ENCODE measurements at regions not wholly inside any gene's neighbourhood (a gene's known extent, or its start where the extent isn't known, plus 50 kb on each side); places are given as distances from the start of the nearest gene placed in this dataset.

DNA sequence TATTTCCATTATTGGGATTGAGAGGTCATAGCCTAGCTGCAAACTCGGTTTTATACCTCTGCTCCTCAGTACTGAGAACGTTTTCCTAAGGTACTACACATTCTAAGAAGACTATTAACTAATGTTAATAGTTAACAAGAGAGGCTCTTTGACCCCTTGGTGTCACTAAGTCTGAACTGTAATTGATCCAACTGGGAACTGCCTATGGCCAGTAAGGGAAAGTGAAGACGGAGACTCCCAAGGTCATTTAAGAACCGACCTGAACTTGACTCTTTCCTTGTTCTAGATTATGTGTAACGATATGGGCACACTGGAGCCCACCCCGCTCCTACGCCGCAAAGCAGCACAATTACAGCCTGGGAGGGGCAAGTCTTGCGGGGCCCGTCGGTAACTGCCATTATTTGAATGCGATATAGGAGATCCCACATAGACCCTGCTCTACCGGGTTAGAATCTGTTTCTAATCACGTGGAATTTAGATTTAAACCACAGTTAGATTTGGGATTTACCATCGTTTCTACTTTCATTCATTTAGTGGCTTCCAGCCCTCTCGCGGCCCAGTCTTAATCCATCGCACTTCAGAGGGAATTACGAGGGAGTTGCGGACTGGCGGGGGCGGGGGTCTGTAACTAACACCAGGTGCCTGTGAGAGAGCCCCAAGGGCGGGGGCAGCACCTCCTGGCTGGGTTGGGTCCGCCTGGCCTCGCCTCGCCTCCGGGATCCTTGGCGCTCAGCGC is 84.1 kb upstream of the EPB41L3 start:
- TF ChIP-seq MYC (IDR thresholded peaks at IDR 0.05; ENCODE audit: low read depth, low read length) = no peak
- TF ChIP-seq, protein P1, sequence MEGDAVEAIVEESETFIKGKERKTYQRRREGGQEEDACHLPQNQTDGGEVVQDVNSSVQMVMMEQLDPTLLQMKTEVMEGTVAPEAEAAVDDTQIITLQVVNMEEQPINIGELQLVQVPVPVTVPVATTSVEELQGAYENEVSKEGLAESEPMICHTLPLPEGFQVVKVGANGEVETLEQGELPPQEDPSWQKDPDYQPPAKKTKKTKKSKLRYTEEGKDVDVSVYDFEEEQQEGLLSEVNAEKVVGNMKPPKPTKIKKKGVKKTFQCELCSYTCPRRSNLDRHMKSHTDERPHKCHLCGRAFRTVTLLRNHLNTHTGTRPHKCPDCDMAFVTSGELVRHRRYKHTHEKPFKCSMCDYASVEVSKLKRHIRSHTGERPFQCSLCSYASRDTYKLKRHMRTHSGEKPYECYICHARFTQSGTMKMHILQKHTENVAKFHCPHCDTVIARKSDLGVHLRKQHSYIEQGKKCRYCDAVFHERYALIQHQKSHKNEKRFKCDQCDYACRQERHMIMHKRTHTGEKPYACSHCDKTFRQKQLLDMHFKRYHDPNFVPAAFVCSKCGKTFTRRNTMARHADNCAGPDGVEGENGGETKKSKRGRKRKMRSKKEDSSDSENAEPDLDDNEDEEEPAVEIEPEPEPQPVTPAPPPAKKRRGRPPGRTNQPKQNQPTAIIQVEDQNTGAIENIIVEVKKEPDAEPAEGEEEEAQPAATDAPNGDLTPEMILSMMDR (IDR thresholded peaks at IDR 0.05; ENCODE audit: low read depth, low read length) = no peak
- no peak for TF ChIP-seq POLR2A (IDR thresholded peaks at IDR 0.05; ENCODE audit: extremely low read depth, insufficient read length)
- TF ChIP-seq, protein P2, sequence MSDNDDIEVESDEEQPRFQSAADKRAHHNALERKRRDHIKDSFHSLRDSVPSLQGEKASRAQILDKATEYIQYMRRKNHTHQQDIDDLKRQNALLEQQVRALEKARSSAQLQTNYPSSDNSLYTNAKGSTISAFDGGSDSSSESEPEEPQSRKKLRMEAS (IDR thresholded peaks at IDR 0.05; ENCODE audit: low read depth, low read length) = no peak
- no peak for DNase-seq (ENCODE audit: low read depth)
- no peak overlapping the region for H3K4me3 ChIP-seq (ENCODE audit: low read depth, low read length)

DNA sequence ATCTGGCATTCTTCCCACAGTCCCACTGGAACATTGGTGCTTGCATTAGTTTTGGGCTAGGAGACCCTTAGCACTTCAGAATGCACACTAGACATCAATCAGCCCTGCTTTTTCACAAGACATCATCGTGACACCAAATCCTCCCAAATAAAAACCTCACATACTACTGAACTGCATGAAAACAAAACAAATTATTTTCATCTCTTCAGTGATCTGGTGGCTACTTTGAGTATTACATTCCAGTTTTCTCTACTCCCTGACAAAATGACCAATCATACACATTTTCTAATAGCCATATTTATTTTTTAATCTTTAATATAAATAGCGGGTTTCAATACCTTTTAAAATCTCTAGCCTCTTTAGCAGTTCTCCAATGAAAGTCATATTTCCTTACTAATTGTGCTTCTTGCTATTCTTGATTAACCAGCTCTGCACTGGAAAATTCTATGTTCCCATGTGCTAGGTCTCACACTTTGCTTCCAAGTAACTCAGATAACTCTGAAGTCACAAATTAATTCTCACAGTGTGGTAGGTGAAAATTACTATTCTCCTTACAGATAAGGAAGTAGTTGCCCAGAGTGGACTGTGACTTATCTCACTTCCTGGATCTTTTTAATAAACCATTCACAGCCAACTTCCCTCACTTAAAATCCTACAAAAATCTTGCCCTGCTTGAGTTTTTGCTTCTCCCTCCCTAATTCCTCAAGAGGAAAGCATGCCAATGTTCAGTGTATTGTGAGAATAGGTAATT is 82.5 kb upstream of the EPB41L3 start:
- TF ChIP-seq, protein P1 (IDR thresholded peaks at IDR 0.05; ENCODE audit: low read depth, low read length) = no peak
- TF ChIP-seq MYC (IDR thresholded peaks at IDR 0.05; ENCODE audit: low read depth, low read length) (no peak), POLR2A (IDR thresholded peaks at IDR 0.05; ENCODE audit: extremely low read depth, insufficient read length) (no peak)
- TF ChIP-seq, protein P2 (IDR thresholded peaks at IDR 0.05; ENCODE audit: low read depth, low read length) = no peak
- H3K4me3 ChIP-seq (ENCODE audit: low read depth, low read length) = no peak overlapping the region
- DNase-seq (ENCODE audit: low read depth) = no peak

DNA sequence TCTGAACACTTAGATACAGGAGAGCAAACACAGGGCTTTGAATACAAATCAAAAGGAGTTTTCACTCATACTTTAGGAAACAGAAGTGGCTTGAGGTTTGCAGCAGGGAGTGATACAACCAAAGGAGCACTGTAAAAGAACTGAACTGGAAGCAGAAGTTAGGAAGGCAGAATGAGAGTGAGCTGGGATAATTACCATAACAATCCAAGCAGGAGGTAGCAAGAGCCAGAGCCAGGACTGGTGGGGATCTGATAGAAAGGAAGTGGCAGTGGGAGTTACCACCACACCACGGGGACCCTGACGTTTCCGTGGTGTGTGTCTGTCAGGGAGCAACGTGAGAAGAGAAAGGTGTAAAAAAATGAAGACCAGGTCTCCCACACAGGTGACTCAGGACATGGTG is 81.3 kb upstream of the EPB41L3 start:
- no peak for DNase-seq (ENCODE audit: low read depth)
- no peak overlapping the region for H3K4me3 ChIP-seq (ENCODE audit: low read depth, low read length)
- TF ChIP-seq, protein P2 (IDR thresholded peaks at IDR 0.05; ENCODE audit: low read depth, low read length) = no peak
- TF ChIP-seq, protein P1 (IDR thresholded peaks at IDR 0.05; ENCODE audit: low read depth, low read length) = no peak
- TF ChIP-seq MYC (IDR thresholded peaks at IDR 0.05; ENCODE audit: low read depth, low read length) (no peak), POLR2A (IDR thresholded peaks at IDR 0.05; ENCODE audit: extremely low read depth, insufficient read length) (no peak)

DNA sequence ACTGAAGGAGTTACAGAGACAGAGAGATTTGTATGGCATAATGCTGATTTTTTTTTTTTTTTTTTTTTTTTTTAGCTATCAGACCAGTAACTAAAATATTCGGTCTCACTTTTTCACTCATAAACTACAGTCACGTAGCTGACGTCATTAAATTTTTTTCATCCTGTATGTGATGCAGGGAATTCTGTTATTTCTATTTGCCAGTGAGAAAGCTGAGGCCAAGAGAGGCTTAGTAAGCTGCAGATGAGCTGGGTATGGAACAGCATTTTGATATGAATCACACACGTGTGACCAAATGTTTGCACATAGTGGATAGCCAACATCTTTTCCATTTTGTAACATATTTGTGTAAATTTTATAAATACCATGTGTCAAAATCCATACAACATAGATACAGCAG is 79.1 kb upstream of the EPB41L3 start:
- TF ChIP-seq, protein P2 (IDR thresholded peaks at IDR 0.05; ENCODE audit: low read depth, low read length) = no peak
- TF ChIP-seq, protein P1 (IDR thresholded peaks at IDR 0.05; ENCODE audit: low read depth, low read length) = no peak
- TF ChIP-seq POLR2A (IDR thresholded peaks at IDR 0.05; ENCODE audit: extremely low read depth, insufficient read length) (no peak), MYC (IDR thresholded peaks at IDR 0.05; ENCODE audit: low read depth, low read length) (no peak)
- H3K4me3 ChIP-seq (ENCODE audit: low read depth, low read length) = no peak overlapping the region
- no peak for DNase-seq (ENCODE audit: low read depth)

DNA sequence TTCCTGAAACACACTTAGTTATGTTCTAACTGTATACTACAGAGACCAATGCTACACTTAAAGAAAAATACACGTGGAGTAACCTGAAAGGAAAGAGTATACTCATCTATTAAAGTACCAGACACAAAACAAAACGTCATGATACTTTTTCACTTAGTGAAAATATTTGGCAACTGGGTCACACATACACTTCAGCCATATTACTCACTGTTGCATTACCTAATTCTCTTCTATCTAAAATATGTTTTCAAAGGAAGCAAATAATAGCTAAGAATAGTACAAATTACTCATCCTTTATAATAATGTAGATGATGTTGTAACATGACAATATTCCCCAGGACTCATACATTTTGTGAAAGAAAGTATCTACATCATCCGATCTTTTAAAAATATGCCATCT is 76.5 kb upstream of the EPB41L3 start:
- DNase-seq (ENCODE audit: low read depth) = no peak
- TF ChIP-seq, protein P2 (IDR thresholded peaks at IDR 0.05; ENCODE audit: low read depth, low read length) = no peak
- TF ChIP-seq POLR2A (IDR thresholded peaks at IDR 0.05; ENCODE audit: extremely low read depth, insufficient read length) (no peak), MYC (IDR thresholded peaks at IDR 0.05; ENCODE audit: low read depth, low read length) (no peak)
- TF ChIP-seq, protein P1 (IDR thresholded peaks at IDR 0.05; ENCODE audit: low read depth, low read length) = no peak
- no peak overlapping the region for H3K4me3 ChIP-seq (ENCODE audit: low read depth, low read length)

All from NB4 (cell line).